ENCODE measurements at regions not wholly inside any gene's neighbourhood (a gene's known extent, or its start where the extent isn't known, plus 50 kb on each side); places are given as distances from the start of the nearest gene placed in this dataset.

- no peak for DNase-seq
Measured at GRCh38 chr9:78507037-78507436, 210.1 kb downstream of the PSAT1 start.

- DNase-seq, result no peak
Measured at GRCh38 chr9:78510035-78510434, 213.1 kb downstream of the PSAT1 start.

- DNase-seq, result no peak
Measured at GRCh38 chr9:78515108-78515507, 218.2 kb downstream of the PSAT1 start.

- DNase-seq, result no peak
Measured at GRCh38 chr9:78519786-78520185, 222.9 kb downstream of the PSAT1 start.

- DNase-seq, result no peak
Measured at GRCh38 chr9:78521680-78522079, 224.8 kb downstream of the PSAT1 start.

- no peak for DNase-seq
Measured at GRCh38 chr9:78525986-78526560, 229.1 kb downstream of the PSAT1 start.

GRCh38 chr9:78533500-78533899, 236.6 kb downstream of the PSAT1 start:
- no peak for DNase-seq

- no peak for DNase-seq
Measured at GRCh38 chr9:78539188-78539587, 242.3 kb downstream of the PSAT1 start.

- no peak for DNase-seq
Measured at GRCh38 chr9:78539904-78540303, 243.0 kb downstream of the PSAT1 start.

- no peak for DNase-seq
Measured at GRCh38 chr9:78541868-78542443, 245.0 kb downstream of the PSAT1 start.

GRCh38 chr9:78542491-78543181, 245.7 kb downstream of the PSAT1 start:
- no peak for DNase-seq

- DNase-seq, result no peak
Measured at GRCh38 chr9:78543353-78543752, 246.4 kb downstream of the PSAT1 start.

- DNase-seq, result no peak
Measured at GRCh38 chr9:78544230-78544629, 247.3 kb downstream of the PSAT1 start.

- no peak for DNase-seq
Measured at GRCh38 chr9:78547831-78548230, 250.9 kb downstream of the PSAT1 start.

GRCh38 chr9:78548670-78549069, 251.7 kb downstream of the PSAT1 start:
- no peak for DNase-seq

- no peak for DNase-seq
Measured at GRCh38 chr9:78549711-78550110, 252.8 kb downstream of the PSAT1 start.

GRCh38 chr9:78552802-78553201, 255.9 kb downstream of the PSAT1 start:
- no peak for DNase-seq

- no peak for DNase-seq
Measured at GRCh38 chr9:78557540-78557939, 260.6 kb downstream of the PSAT1 start.

- no peak for DNase-seq
Measured at GRCh38 chr9:78559449-78559885, 262.5 kb downstream of the PSAT1 start.

GRCh38 chr9:78562021-78562420, 265.1 kb downstream of the PSAT1 start:
- DNase-seq, result no peak

GRCh38 chr9:78563269-78563668, 266.3 kb downstream of the PSAT1 start:
- no peak for DNase-seq

- no peak for DNase-seq
Measured at GRCh38 chr9:78565481-78565880, 268.6 kb downstream of the PSAT1 start.

- no peak for DNase-seq
Measured at GRCh38 chr9:78566521-78566920, 269.6 kb downstream of the PSAT1 start.

GRCh38 chr9:78566948-78567675, 270.2 kb downstream of the PSAT1 start:
- DNase-seq, result no peak
